Kasumi-1 (cell line): ENCODE measurements at regions not wholly inside any gene's neighbourhood (a gene's known extent, or its start where the extent isn't known, plus 50 kb on each side); places are given as distances from the start of the nearest gene placed in this dataset.

ENCODE experiments used
- DNase-seq, 2 experiments: peaks; one replicate each; lab custom pipeline; 2025; lab: John Stamatoyannopoulos, UW

GRCh38 chr2:42855221-42855970 is 63.0 kb upstream of the HAAO start:
- DNase-seq, result no peak

- no peak for DNase-seq
Measured at GRCh38 chr2:42854207-42854818, 61.9 kb upstream of the HAAO start.

- no peak for DNase-seq
Measured at GRCh38 chr2:42853549-42854206, 61.3 kb upstream of the HAAO start.

- no peak for DNase-seq
Measured at GRCh38 chr2:42852798-42853197, 60.4 kb upstream of the HAAO start.

- no peak for DNase-seq
Measured at GRCh38 chr2:42851740-42852250, 59.4 kb upstream of the HAAO start.

- DNase-seq, result no peak
Measured at GRCh38 chr2:42851186-42851585, 58.8 kb upstream of the HAAO start.

- DNase-seq, result no peak
Measured at GRCh38 chr2:42850016-42850805, 57.8 kb upstream of the HAAO start.

- no peak for DNase-seq
Measured at GRCh38 chr2:42849311-42849710, 56.9 kb upstream of the HAAO start.

- DNase-seq, result no peak
Measured at GRCh38 chr2:42848726-42849290, 56.4 kb upstream of the HAAO start.

- no peak for DNase-seq
Measured at GRCh38 chr2:42848265-42848664, 55.9 kb upstream of the HAAO start.

GRCh38 chr2:42847596-42848151 is 55.3 kb upstream of the HAAO start:
- DNase-seq, result no peak

GRCh38 chr2:42846932-42847595 is 54.7 kb upstream of the HAAO start:
- DNase-seq, result no peak

GRCh38 chr2:42846026-42846425 is 53.6 kb upstream of the HAAO start:
- no peak for DNase-seq

- DNase-seq, result no peak
Measured at GRCh38 chr2:42844901-42845821, 52.8 kb upstream of the HAAO start.

GRCh38 chr2:42844366-42844765 is 52.0 kb upstream of the HAAO start:
- no peak for DNase-seq

- DNase-seq, result no peak
Measured at GRCh38 chr2:42843611-42844010, 51.2 kb upstream of the HAAO start.

GRCh38 chr2:42843131-42843530 is 50.7 kb upstream of the HAAO start:
- DNase-seq, result no peak

- no peak for DNase-seq
Measured at GRCh38 chr2:42842466-42842865, 50.1 kb upstream of the HAAO start.
